A673 (cell line): ENCODE measurements at regions not wholly inside any gene's neighbourhood (a gene's known extent, or its start where the extent isn't known, plus 50 kb on each side); places are given as distances from the start of the nearest gene placed in this dataset.

ENCODE experiments used
- EZH2 ChIP-seq: fragments of 200-600 bp; sonication (generic); IDR thresholded peaks from 2 replicates; pipeline ENCODE4 v1.6.1; 2017; ENCODE audit warnings: borderline replicate concordance, low read depth, mild to moderate bottlenecking, mixed read lengths, antibody characterized with exemption, low read length; ENCODE audit not compliant: poor library complexity, severe bottlenecking
- TF ChIP-seq, protein P1 (sequence below): fragments of 300-800, 200-600 bp; sonication (generic); conservative IDR thresholded peaks from 2 replicates; pipeline ENCODE4 v1.5.1; 2017; ENCODE audit warnings: low read depth, mild to moderate bottlenecking, antibody characterized with exemption, low read length, moderate library complexity, mixed read lengths

DNA sequence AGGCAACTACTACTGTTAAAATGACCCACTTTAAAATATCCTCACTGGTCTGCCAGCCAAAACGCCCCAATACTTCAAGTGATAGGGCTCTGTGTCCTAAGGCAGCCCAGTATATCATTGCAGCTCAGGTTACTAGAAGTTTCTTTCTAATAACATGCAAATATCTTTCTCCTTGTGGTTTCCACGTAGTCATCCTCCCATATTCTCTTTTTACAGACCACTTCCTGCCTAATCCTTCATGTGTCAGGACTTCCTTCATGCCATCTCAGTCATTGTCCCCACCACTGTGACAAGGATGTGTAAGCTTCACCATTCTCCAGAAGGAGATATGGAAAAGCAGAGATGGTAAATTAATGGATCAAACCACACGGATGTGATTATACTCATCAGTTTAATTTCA is 813.7 kb downstream of the MAT2B start:
- TF ChIP-seq, protein P1, sequence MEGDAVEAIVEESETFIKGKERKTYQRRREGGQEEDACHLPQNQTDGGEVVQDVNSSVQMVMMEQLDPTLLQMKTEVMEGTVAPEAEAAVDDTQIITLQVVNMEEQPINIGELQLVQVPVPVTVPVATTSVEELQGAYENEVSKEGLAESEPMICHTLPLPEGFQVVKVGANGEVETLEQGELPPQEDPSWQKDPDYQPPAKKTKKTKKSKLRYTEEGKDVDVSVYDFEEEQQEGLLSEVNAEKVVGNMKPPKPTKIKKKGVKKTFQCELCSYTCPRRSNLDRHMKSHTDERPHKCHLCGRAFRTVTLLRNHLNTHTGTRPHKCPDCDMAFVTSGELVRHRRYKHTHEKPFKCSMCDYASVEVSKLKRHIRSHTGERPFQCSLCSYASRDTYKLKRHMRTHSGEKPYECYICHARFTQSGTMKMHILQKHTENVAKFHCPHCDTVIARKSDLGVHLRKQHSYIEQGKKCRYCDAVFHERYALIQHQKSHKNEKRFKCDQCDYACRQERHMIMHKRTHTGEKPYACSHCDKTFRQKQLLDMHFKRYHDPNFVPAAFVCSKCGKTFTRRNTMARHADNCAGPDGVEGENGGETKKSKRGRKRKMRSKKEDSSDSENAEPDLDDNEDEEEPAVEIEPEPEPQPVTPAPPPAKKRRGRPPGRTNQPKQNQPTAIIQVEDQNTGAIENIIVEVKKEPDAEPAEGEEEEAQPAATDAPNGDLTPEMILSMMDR = no peak
- TF ChIP-seq EZH2 = no peak
